Lower lobe of right lung (tissue), 2 donors: ENCODE measurements at regions not wholly inside any gene's neighbourhood (a gene's known extent, or its start where the extent isn't known, plus 50 kb on each side); places are given as distances from the start of the nearest gene placed in this dataset.

Experiments used
- ATAC-seq, 2 donors: fragments of 200-7000 bp; cut with Tn5 transposase; one replicate each; pipeline ENCODE4 v1.9.1; 2020 to 2022; ENCODE audit warnings: mild to moderate bottlenecking in 2 of 2, moderate library complexity in 2 of 2
- DNase-seq: peaks from one replicate; pipeline ENCODE4 v3.0.0-alpha.2; 2020
- H3K27ac ChIP-seq: fragments of 200-600 bp; one replicate; pipeline ENCODE4 v1.8.0; 2022
- H3K27me3 ChIP-seq: fragments of 200-600 bp; one replicate; pipeline ENCODE4 v1.8.0; 2022; ENCODE audit warnings: low read depth
- H3K36me3 ChIP-seq: fragments of 200-600 bp; one replicate; pipeline ENCODE4 v1.8.0; 2022; ENCODE audit warnings: mild to moderate bottlenecking
- H3K4me1 ChIP-seq: fragments of 200-600 bp; one replicate; pipeline ENCODE4 v1.8.0; 2022
- H3K4me3 ChIP-seq: fragments of 200-600 bp; one replicate; pipeline ENCODE4 v1.8.0; 2022; ENCODE audit warnings: mild to moderate bottlenecking
- H3K9me3 ChIP-seq: fragments of 200-600 bp; one replicate; pipeline ENCODE4 v1.8.0; 2022
- CTCF ChIP-seq: fragments of 200-600 bp; IDR thresholded peaks from one replicate; pipeline ENCODE4 v1.8.0; 2022; ENCODE audit warnings: antibody characterized with exemption, mild to moderate bottlenecking
- intact Hi-C: fragments of 100-400 bp; cut with DNase I; formaldehyde crosslinking; loops from one replicate; pipeline ENCODE4 v1.11.0; 2022
- donor health status: DM: no; HTN: yes; CAD: no; lungs with severe emphysema.

- Histone ChIP-seq H3K4me3 (no peak overlapping the region), H3K27ac (no peak overlapping the region), H3K9me3 (peaks cover 4% of the 10 kb centered on the region), H3K36me3 (no peaks in the 10 kb centered on the region), H3K27me3 (no peaks in the 10 kb centered on the region), H3K4me1 (no peaks in the 10 kb centered on the region)
- no peak for TF ChIP-seq CTCF
- DNase-seq = no peak
- intact Hi-C loops = no loop called here
- ATAC-seq = no peak
Observed at GRCh38 chr16:50480206-50480605, 68.0 kb upstream of the NKD1 start.

- no peaks in the 10 kb centered on the region for H3K27me3 ChIP-seq
- H3K4me1 ChIP-seq = no peaks in the 10 kb centered on the region
- ATAC-seq = no peak
- no peaks in the 10 kb centered on the region for H3K36me3 ChIP-seq
- DNase-seq = no peak
- intact Hi-C loops = no loop called here
- no peak overlapping the region for H3K4me3 ChIP-seq
- no peaks in the 10 kb centered on the region for H3K9me3 ChIP-seq
- no peak overlapping the region for H3K27ac ChIP-seq
- no peak for TF ChIP-seq CTCF
Observed at GRCh38 chr16:50479771-50480170, 68.4 kb upstream of the NKD1 start.

GRCh38 chr16:50478773-50479149, 69.4 kb upstream of the NKD1 start:
- no peaks in the 10 kb centered on the region for H3K9me3 ChIP-seq
- H3K36me3 ChIP-seq = no peaks in the 10 kb centered on the region
- H3K4me3 ChIP-seq = no peak overlapping the region
- no peak overlapping the region for H3K27ac ChIP-seq
- ATAC-seq = no peak
- H3K27me3 ChIP-seq = no peaks in the 10 kb centered on the region
- no peaks in the 10 kb centered on the region for H3K4me1 ChIP-seq
- intact Hi-C loops = no loop called here
- no peak for TF ChIP-seq CTCF
- no peak for DNase-seq

- Histone ChIP-seq H3K9me3 (no peaks in the 10 kb centered on the region), H3K27me3 (no peaks in the 10 kb centered on the region), H3K36me3 (no peaks in the 10 kb centered on the region), H3K4me1 (no peaks in the 10 kb centered on the region), H3K27ac (no peak overlapping the region), H3K4me3 (no peak overlapping the region)
- ATAC-seq (no peak), DNase-seq (no peak)
- intact Hi-C loops = no loop called here
- no peak for TF ChIP-seq CTCF
Observed at GRCh38 chr16:50478075-50478772, 70.0 kb upstream of the NKD1 start.

- DNase-seq (no peak), ATAC-seq (no peak)
- intact Hi-C loops = no loop called here
Observed at GRCh38 chr16:50476486-50477255, 71.5 kb upstream of the NKD1 start.

More at GRCh38 chr16:50476486-50477255, 71.5 kb upstream of the NKD1 start:
- H3K27me3 ChIP-seq = no peaks in the 10 kb centered on the region
- no peaks in the 10 kb centered on the region for H3K36me3 ChIP-seq
- no peak overlapping the region for H3K27ac ChIP-seq
- no peak for TF ChIP-seq CTCF
- no peaks in the 10 kb centered on the region for H3K4me1 ChIP-seq
- H3K9me3 ChIP-seq = no peaks in the 10 kb centered on the region
- no peak overlapping the region for H3K4me3 ChIP-seq
